ENCODE measurements at regions not wholly inside any gene's neighbourhood (a gene's known extent, or its start where the extent isn't known, plus 50 kb on each side); places are given as distances from the start of the nearest gene placed in this dataset.

DNA sequence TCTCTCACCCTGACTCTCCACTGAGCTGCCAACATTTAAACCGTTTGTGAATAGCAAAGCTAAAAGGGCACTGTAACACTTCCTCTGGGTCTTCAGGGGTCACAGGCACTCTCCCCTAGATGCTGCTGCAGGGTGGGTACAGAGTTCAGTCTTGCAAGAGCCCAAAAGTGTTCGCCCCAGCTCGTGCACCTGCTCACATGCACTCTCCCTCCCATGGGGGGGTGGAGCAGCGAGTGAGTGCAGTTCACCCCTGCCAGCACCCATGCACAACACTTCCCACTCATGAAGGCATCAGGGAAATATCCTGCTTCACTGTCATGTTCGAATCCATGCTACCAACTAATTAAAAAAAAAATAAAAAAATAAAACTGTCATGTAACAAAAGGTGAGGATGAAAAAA is 950.7 kb upstream of the PRR20A start:
- ChIA-PET POLR2A (no interaction called here), CTCF (no interaction called here)

DNA sequence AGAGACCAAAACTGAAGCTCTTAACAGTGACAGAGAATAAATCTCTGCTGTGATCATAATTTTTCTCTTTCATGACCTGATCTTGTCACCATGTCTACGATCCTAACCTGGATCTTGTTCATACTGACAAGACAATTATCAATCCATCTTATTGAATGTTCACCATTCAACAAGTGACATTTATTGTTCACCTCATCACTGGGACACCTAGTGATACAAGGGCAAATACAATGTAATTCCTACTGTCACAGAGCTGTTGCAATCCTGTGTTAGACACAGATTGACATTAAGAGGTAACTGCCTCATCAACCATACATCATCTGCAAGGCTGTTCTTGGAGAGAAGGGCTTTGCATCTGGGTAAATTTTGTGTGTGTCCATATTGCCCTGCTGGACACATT is 942.4 kb upstream of the PRR20A start:
- CTCF ChIA-PET, result no interaction called here
- POLR2A ChIA-PET, result no interaction called here

DNA sequence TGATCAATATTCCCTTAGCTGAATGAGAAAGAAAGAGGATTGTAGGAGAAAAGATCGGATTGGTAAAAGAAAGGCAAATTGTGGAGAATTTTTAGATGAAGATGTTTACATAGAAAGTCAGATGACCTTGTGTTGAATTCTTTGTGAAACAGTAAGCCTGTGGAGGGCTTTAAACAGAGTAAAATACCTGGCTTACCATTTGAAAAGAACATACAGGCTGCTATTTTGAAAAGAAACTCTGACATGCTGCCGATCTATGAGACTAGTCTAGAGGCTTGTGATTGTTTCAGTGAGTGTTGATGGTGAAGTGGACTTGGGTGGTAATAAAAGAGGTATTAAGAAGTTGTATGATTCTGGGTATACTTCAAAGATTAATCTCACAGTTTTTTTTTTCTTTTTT is 938.9 kb upstream of the PRR20A start:
- CTCF ChIA-PET, result no interaction called here
- POLR2A ChIA-PET, result no interaction called here

DNA sequence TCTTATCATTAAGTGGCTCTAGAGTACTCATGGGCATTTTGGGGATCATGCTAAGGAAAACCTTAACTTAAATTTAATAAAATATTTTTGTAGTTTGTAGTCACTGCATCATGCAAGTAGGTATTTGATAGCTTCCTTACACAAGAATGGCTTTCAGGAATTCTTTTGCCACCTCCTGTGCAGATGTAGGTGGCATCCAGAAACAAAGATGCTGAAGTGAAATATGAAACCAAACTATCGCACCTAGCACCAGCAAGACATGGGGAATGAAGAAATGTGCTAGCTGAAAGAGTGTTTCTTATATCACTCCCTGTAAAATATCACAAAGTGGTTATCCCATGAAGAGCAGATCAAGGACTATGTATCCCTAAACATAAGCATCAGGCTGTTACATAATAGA is 924.5 kb upstream of the PRR20A start:
- POLR2A ChIA-PET, result no interaction called here

DNA sequence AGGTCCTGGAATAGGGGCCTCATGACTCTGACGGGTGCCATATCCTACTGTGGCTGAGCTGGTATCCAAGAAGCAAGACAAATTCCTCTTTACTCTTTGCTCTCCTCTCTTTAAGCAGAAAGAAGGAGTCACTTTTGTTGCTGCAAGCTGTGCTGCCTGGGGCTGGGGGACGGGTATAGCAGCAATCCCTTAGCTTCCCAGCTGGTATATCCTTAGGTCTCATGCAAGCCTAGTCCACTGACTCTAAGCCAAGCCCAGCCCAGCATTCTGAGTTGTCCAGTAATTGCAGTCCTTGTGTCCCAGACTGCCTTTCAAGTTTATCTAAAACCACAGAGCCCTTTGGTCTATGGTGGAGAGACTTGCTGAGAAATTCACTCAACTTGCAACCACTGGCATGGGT is 893.0 kb upstream of the PRR20A start:
- POLR2A ChIA-PET, result no interaction called here
- CTCF ChIA-PET, result no interaction called here

More for the DNA sequence above, 924.5 kb upstream of the PRR20A start:
- CTCF ChIA-PET, result no interaction called here

DNA sequence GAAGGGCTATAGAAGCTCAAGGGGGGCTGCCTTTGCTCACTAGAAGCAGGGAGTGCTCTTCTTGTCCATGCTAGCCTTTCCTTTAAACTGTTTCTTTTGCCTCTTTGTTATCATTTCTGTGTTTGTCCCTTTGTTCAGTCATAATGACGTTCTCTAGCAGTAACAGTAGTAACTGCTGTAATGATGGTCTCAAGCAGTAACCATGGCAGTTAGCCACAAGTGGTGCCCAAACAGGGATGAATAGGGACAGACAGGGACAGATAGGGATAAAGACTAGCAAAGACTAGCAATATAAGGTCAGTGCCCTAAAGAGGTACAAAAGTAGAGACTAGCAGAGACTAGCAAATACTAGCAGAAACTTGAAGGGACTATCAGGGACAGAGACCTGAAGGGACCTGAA is 869.0 kb upstream of the PRR20A start:
- CTCF ChIA-PET, result no interaction called here
- POLR2A ChIA-PET, result no interaction called here

DNA sequence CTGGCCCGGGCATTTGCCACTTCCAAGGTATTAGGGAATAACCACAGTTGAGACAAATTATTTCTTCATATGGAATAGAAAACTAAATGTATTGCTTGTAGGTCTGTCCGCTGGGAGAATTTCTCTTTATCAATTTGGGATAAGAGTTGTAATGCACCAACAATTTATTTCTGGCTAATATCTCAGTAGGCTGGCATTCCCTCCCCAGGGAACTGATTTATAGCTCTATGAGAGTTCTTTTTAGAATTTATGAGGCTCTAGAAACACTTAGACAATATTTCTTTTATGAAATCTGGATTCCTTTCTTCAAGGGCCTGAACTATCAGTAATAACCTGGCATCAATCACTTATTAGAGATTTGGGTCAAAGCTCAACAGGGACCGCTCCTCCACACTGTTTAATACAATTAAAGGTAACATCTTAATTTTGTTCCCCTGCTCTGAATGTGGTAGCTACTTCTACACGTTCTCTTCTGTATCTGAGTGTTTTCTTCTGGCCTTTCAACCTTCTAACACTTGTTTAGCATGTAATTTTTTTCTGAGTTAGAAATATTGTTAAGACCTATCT is 857.4 kb upstream of the PRR20A start:
- CTCF ChIA-PET, result no interaction called here
- POLR2A ChIA-PET, result no interaction called here

DNA sequence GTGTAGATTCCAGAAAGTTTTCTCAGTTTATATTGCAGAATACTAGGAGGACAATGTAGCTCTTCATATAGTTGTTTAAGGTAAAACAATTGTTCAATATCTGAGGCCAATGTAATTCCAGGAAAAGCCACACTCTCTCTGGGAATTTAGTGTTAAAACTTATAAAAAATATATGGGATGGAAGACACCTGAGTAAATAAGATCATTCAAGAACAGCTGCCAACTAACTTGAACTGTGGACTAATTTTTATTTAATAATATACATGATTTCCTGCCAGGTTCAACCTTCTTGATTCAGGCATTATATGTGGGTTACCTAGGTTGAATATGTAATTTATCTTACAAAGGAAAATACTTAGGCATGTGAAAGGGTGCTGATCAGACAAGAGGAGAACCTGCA is 841.1 kb upstream of the PRR20A start:
- POLR2A ChIA-PET, result no interaction called here

DNA sequence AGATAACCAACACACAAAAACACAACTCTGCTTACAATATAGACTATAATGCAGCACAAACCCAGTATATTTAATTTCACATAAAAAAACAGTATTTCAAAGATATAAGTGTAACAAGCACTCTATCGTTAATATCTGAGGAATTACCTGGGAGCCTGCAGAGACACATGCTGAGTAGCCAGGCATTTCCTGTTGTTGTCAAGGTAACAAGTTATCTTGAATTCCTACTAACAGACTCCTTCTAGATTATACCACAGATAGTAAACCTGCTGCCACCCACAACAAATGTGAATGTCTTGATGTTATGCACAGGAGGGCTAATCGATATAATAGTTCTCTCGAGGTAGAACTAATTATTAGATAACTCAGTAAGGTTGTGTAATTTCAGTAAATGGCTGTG is 826.0 kb upstream of the PRR20A start:
- POLR2A ChIA-PET, result no interaction called here
- CTCF ChIA-PET, result no interaction called here

More for the DNA sequence above, 841.1 kb upstream of the PRR20A start:
- CTCF ChIA-PET, result no interaction called here

DNA sequence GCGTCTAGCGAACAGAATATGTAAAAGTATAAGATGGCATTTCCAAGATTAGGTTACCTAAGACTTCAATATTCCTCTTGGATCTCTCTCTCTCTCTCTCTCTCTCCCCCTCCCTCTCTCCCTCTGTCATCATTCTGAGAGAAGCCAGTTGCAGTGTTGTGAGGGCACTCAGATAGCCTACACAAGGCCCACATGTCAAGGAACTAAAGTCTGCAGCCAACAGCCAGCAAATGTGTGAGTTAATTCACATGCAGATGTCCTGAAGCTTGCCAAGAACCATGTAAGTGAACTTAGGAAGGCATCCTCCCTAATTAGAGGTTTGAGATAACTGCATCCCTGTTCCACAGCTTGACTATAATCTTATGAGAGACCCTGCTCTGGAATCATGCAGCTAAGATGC is 822.9 kb upstream of the PRR20A start:
- CTCF ChIA-PET, result interaction anchor here (0.7 kb wide), 1 partner anchor 884 kb away, joined by 4 read pairs; no protein-coding TSS in a partner anchor

DNA sequence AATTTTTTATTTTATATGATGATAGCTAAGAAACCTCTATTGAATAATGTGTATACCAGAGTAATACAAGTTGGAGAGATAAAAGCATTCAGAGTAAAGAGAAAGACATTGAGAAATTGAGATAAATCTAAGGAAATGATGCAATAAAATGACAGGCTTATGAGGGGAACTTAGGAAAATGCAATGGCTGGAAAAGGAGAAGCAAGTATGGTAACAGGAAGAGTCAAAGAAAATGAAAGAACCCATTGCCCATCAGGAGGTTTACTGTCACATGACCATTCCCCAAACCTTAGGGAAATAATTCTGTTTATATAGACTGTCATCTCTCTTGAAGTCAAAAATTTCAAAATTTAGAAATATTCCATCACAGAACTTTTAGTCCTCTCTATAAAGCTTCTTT is 808.0 kb upstream of the PRR20A start:
- POLR2A ChIA-PET, result no interaction called here

More for the DNA sequence above, 822.9 kb upstream of the PRR20A start:
- POLR2A ChIA-PET, result no interaction called here

DNA sequence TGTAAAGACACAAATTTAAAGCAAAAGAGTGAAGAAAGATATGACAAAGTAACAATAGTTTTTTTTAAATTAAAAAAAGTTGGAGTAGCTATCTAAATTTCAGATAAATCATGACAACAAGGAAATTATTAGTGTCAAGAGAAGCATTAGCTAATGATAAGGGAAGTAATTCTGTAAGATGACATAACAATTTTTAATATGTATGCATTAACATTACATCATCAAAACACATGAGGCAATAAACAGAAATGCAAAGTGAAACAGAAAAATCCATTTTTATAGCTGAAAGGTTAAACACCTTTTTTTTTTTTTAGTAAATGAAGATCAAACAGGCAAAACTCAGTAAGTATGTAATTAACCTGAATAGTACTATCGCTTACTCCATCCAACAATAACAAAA is 804.9 kb upstream of the PRR20A start:
- POLR2A ChIA-PET, result no interaction called here
- CTCF ChIA-PET, result no interaction called here

More for the DNA sequence above, 808.0 kb upstream of the PRR20A start:
- CTCF ChIA-PET, result no interaction called here

DNA sequence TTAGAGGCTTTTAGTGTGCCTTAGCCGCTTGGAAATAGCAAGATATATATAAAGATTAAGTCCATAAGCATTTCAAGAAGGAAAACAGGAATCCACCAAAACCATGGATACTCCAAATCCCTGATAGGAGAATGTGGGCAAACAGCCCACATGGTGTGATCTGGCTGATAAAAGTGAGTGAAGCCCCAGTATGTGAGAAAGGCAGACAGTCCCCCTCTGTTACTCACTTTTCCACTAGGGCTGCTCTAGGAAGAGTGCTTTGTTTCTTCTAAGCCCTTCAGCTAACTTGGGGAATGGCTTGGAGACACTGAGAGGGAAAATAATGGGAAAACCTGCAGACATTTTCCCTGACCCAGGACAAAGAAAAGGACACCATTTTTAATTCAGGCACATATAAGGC is 802.3 kb upstream of the PRR20A start:
- ChIA-PET POLR2A (no interaction called here), CTCF (no interaction called here)

DNA sequence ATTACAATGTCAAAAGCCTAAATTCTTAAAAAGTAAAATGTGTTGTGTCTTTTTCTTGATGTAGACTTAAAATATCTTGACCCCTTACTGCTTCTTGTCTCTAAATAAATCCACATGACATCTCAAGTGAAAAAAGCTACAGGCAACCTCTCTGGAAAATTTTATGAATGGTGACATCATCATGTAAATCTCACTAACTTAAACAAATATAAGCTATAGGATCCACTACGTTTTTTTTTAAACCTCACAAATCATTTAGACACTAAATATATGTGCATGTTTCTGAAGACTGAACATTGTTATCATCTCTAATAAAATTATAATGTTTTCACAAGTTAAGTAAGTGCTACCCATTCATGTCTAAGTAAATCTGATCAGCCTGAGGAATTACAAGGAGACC is 793.7 kb upstream of the PRR20A start:
- POLR2A ChIA-PET, result no interaction called here
- CTCF ChIA-PET, result no interaction called here

DNA sequence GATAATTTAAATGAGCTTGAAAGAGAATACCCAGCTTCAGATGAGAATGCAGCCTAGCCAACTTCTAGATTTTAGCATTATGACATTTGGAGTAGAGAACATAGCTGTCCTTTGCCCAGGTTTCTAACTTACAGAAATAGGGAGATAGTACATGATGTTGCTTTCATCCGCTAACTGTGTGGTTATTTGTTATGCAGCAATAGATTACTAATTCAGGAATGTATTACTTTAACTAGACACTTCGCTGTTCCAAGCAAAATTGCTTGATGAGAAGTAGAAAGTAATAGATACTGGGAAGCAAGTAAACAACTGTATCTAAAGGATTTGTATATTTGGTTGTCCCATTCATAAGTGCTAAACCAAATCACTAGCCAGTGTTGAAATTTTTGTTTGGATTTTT is 790.9 kb upstream of the PRR20A start:
- ChIA-PET CTCF (no interaction called here), POLR2A (no interaction called here)

DNA sequence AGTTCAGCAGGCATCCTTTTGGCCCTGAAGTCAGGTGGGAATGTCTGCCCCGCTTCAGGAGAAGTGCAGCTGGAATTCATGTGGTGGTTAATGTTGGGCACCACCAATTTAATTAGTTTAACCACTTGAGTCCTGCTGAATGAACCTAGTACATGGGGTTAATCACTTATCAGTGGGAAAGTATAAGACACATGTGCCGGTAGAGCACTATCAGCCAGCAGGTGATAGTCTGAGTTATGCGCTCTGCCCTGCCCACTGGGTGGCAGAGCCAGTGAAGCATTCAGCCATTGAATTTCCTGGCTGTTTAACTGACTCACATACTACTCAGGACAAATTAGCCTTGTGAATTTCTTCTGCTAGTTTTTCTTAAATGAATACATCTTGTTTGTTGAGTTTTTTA is 789.7 kb upstream of the PRR20A start:
- CTCF ChIA-PET, result no interaction called here
- POLR2A ChIA-PET, result no interaction called here

DNA sequence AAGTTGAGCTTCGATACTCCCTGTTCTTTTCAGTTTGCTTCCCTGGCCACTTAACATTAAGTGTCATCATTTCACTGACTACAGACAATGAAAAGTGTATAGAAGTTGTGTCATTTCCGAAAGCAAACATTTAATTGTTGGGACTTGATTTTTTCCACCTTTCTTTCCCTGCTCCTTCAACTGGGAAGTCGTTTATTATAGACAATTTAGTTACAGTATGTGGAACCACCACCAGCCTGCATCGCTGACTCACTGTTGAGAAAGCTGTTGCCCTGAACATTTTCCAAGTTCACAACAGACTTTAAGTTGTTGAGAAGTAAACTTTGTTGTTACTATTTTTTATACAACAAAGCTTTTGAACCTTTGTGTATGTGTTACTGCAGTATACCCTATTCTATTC is 788.4 kb upstream of the PRR20A start:
- ChIA-PET POLR2A (no interaction called here), CTCF (no interaction called here)

DNA sequence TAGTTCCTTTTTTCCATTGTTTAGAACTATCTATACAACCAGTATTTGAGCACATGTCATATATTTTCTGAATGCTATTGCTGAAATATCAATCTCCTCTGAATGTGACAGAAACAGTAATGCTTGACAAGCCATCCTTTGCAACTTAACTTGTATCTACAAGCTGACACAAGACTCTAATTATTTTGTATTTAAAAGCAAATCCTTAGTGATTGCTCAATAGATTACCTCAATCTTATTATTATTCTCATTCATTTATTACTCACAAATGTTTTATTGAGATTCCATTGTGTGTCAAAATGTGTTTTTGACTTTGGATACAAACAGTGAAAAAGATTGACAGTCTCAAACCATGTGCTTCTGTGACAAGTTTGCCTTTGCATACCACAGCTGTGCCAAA is 787.8 kb upstream of the PRR20A start:
- ChIA-PET POLR2A (no interaction called here), CTCF (no interaction called here)

DNA sequence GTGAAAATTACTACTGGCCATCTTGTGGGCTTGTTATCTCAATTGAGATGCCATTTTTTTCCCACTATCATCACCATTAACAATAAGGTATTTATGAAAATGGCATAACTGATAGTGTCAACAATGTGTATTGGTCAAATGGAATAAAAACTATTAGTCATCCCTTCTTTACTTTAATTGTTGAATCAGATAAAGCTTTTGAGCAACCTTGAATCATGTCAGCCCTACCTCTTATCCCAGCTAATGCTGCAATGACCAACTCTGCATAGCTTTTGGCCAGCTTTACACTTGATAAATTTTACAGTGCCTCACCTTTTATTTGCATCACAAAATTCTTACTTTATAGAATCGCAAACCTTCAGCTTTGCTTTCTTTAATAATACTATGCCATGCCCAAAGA is 784.0 kb upstream of the PRR20A start:
- CTCF ChIA-PET, result no interaction called here
- POLR2A ChIA-PET, result no interaction called here

DNA sequence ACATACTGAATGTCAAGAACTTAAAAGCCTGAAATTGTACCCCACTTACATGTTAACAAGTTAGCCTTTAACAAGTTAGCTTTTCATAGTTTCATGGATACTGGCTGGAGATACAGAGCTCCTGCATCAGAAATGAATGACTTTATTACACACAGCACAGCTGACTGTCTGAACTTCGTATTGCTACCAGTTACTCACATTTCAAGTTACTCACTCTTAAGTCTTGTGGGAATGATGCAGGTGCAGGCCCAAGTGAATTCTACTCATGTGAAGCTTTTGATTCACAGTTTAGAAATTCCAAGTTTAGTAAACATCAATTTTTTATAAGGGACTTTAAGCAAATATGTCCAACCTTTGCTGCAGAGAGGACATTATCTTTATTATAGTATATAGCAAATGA is 762.2 kb upstream of the PRR20A start:
- CTCF ChIA-PET, result no interaction called here
- POLR2A ChIA-PET, result no interaction called here

DNA sequence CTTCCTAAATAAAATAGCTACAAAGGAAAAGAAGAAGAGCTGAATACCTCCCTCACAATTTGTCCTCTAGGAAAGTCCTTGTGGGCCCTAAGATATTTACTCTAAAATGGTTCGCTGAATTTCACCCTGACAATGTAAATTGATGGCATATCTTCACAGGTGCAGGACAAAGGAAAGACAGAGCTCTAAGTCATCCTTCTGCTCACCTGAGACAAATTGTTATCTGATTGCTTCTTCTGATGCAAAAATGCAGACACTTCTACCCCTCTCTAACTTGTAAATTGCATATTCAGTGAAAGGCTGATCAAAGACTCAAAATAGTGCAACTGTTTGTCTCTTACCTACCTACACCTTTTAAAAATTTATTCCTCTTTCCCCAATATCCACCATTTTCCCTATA is 747.2 kb upstream of the PRR20A start:
- ChIA-PET CTCF (no interaction called here), POLR2A (no interaction called here)

DNA sequence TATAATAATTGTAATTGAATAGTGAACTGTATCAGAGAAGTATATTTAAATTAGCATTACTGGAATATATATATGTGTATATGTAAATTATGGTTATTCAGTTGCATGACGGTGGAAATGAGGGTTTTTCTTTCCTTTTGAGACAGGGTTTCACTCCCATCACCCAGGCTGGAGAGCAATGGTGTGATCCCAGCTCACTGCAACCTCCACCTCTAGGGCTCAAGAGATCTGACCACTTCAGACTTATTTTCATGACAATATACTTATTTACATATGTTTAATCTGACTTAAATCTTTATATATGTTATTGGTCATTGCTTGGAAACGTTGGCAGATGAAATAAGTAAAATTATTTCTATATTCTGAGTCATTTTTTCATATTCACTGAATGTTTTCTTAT is 744.4 kb upstream of the PRR20A start:
- POLR2A ChIA-PET, result no interaction called here

DNA sequence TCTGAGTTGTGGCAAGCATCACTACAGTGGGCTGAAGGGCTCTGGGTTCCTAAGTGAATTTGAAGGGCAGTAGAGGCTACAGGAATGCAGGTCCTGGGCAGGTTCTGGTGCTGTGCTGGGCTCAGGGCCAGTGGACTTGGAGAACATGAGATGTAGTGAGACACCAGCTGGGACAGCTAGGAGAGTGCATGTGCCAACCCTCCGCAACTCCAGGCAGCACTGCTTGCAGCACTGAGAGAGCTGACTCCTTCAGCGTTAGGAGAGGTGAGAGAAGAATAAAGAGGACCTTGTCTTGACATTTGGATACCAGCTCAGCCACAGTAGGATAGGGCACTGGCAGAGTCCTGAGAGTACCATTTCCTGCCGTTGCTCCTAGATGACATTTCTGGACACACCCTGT is 739.9 kb upstream of the PRR20A start:
- CTCF ChIA-PET, result no interaction called here
- POLR2A ChIA-PET, result no interaction called here

More for the DNA sequence above, 744.4 kb upstream of the PRR20A start:
- CTCF ChIA-PET, result no interaction called here
